ENCODE measurements at regions not wholly inside any gene's neighbourhood (a gene's known extent, or its start where the extent isn't known, plus 50 kb on each side); places are given as distances from the start of the nearest gene placed in this dataset.

DNA sequence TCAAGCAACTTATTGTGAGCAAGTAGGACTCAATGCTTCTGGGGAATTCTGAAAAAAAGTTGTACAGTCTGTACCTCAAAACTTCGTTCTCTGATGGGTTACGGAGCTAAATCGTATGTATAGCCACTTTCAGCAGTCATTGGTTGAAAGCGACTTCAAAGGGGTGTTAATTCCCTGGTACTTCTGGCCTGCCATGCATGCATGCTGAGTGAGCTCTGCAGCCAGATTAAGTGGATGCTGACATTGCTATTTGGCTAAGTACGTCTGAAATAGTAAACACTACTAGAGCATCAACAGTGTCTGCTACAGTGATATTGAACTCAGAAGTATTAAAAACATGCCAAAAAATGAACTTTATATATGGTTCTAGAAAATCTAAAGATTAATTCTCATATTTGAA, 1183.1 kb upstream of the PCDH20 start:
- no CpG with 5 or more reads among the region's 5 CpGs for WGBS (ENCODE audit: extremely low coverage, insufficient read length, low lambda C conversion rate)

More for the DNA sequence above, 1183.1 kb upstream of the PCDH20 start:
- Histone ChIP-seq H3K18ac (ENCODE audit: insufficient read length, low read depth, low read length) (no peak overlapping the region), H3K79me1 (ENCODE audit: insufficient read depth, low read depth, low read length, poor library complexity, severe bottlenecking) (no peaks in the 10 kb centered on the region), H4K20me1 (ENCODE audit: control insufficient read depth, insufficient read depth, insufficient read length) (no peaks in the 10 kb centered on the region), H3K14ac (ENCODE audit: insufficient read depth, low read length) (no peak overlapping the region), H4K5ac (ENCODE audit: insufficient read length, low read depth, low read length) (no peak overlapping the region), H2BK20ac (ENCODE audit: low read depth, low read length, poor library complexity, severe bottlenecking) (no peak overlapping the region), H3T11ph (ENCODE audit: low read length) (no peak overlapping the region), H3K4ac (ENCODE audit: low read depth, low read length) (no peak overlapping the region), H3K4me1 (ENCODE audit: insufficient read depth, low read length) (no peaks in the 10 kb centered on the region), H4K8ac (replicated peaks; ENCODE audit: insufficient read length, low read depth, low read length) (no peak overlapping the region), H2BK120ac (ENCODE audit: low read depth, low read length, poor library complexity, severe bottlenecking) (no peak overlapping the region), H3K79me2 (ENCODE audit: insufficient read depth, low read length) (no peaks in the 10 kb centered on the region), H3K23ac (ENCODE audit: insufficient read length, low read depth, low read length) (no peak overlapping the region), H3K23me2 (ENCODE audit: insufficient read length, low read depth, low read length, poor library complexity, severe bottlenecking) (no peaks in the 10 kb centered on the region), H2AFZ (ENCODE audit: low read length) (no peak overlapping the region), H3K4me2 (ENCODE audit: insufficient read depth, insufficient read length, low read length) (no peak overlapping the region), H3K56ac (ENCODE audit: insufficient read length, low read depth, low read length) (no peak overlapping the region), H4K91ac (ENCODE audit: insufficient read length, low read depth, low read length) (no peak overlapping the region), H2AK5ac (ENCODE audit: insufficient read length, low read length) (no peak overlapping the region), H3K9me3 (ENCODE audit: control insufficient read depth, low read depth, low read length) (no peaks in the 10 kb centered on the region), H3K9ac (ENCODE audit: extremely low read depth, insufficient read length, low read length) (no peak overlapping the region), H2BK5ac (ENCODE audit: insufficient read length, low read length) (no peak overlapping the region), H2BK15ac (ENCODE audit: low read depth, low read length) (no peak overlapping the region), H3K27me3 (ENCODE audit: insufficient read depth, low read length) (no peaks in the 10 kb centered on the region), H2BK12ac (ENCODE audit: insufficient read length, low read depth, low read length) (no peak overlapping the region), H3K27ac (ENCODE audit: insufficient read length, low read depth, low read length) (no peak overlapping the region)
- Mint-ChIP-seq H3K9me3 (no peaks in the 10 kb centered on the region), H3K27me3 (ENCODE audit: low read depth) (no peaks in the 10 kb centered on the region), H3K4me1 (0 out of 4 replicates have a peak, but pooled peaks cover 0 to 3% of the 10 kb centered on the region in 2 experiments), H3K36me3 (ENCODE audit: insufficient read depth in 1 of 3, low read depth in 3 of 3) (no peaks in the 10 kb centered on the region), H3K27ac (no peak overlapping the region), H3K4me3 (no peak overlapping the region)
- no peak for DNase-seq
- TF ChIP-seq, protein P1, sequence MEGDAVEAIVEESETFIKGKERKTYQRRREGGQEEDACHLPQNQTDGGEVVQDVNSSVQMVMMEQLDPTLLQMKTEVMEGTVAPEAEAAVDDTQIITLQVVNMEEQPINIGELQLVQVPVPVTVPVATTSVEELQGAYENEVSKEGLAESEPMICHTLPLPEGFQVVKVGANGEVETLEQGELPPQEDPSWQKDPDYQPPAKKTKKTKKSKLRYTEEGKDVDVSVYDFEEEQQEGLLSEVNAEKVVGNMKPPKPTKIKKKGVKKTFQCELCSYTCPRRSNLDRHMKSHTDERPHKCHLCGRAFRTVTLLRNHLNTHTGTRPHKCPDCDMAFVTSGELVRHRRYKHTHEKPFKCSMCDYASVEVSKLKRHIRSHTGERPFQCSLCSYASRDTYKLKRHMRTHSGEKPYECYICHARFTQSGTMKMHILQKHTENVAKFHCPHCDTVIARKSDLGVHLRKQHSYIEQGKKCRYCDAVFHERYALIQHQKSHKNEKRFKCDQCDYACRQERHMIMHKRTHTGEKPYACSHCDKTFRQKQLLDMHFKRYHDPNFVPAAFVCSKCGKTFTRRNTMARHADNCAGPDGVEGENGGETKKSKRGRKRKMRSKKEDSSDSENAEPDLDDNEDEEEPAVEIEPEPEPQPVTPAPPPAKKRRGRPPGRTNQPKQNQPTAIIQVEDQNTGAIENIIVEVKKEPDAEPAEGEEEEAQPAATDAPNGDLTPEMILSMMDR (conservative IDR thresholded peaks at IDR 0.05): no peak
